WI38 (cell line): ENCODE measurements at regions not wholly inside any gene's neighbourhood (a gene's known extent, or its start where the extent isn't known, plus 50 kb on each side); places are given as distances from the start of the nearest gene placed in this dataset.

Experiments used
- H3K4me3 ChIP-seq: 2 replicates; pipeline ENCODE4 v1.5.1; 2011; ENCODE audit warnings: low read depth, mild to moderate bottlenecking, control low read depth, low read length
- CTCF ChIP-seq: IDR thresholded peaks from 2 replicates; pipeline ENCODE4 v1.5.1; 2012; ENCODE audit warnings: low read depth, mild to moderate bottlenecking, control low read depth, low read length

- no peak for TF ChIP-seq CTCF
- H3K4me3 ChIP-seq, result no peak overlapping the region
These were observed 760.0 kb upstream of the SORCS1 start for GRCh38 chr10:107924458-107924857.

- H3K4me3 ChIP-seq, result no peak overlapping the region
- TF ChIP-seq CTCF, result no peak
These were observed 755.2 kb upstream of the SORCS1 start for GRCh38 chr10:107919626-107920235.

GRCh38 chr10:107918171-107918570 lies 753.7 kb upstream of the SORCS1 start:
- H3K4me3 ChIP-seq, result no peak overlapping the region
- no peak for TF ChIP-seq CTCF

GRCh38 chr10:107915215-107915610 lies 750.7 kb upstream of the SORCS1 start:
- TF ChIP-seq CTCF, result no peak
- H3K4me3 ChIP-seq, result no peak overlapping the region

GRCh38 chr10:107914450-107915214 lies 750.1 kb upstream of the SORCS1 start:
- H3K4me3 ChIP-seq, result no peak overlapping the region
- no peak for TF ChIP-seq CTCF

- H3K4me3 ChIP-seq, result no peak overlapping the region
- no peak for TF ChIP-seq CTCF
These were observed 749.1 kb upstream of the SORCS1 start for GRCh38 chr10:107913317-107914294.
